HL-60 (cell line): ENCODE measurements at regions not wholly inside any gene's neighbourhood (a gene's known extent, or its start where the extent isn't known, plus 50 kb on each side); places are given as distances from the start of the nearest gene placed in this dataset.

Experiments used
- DNase-seq, 2 experiments: peaks; one replicate each; pipeline ENCODE4 v3.0.0-alpha.2; 2010 to 2020; ENCODE audit warnings: low read depth in 1 of 2, low spot score in 1 of 2
- H3K27ac ChIP-seq: fragments of 250-450 bp; sonication (Bioruptor Pico); replicated peaks from 2 replicates; pipeline ENCODE4 v1.5.1; 2020; ENCODE audit warnings: mild to moderate bottlenecking, moderate library complexity
- H3K27me3 ChIP-seq: fragments of 250-450 bp; sonication (Bioruptor Pico); 2 replicates; pipeline ENCODE4 v1.5.1; 2021; ENCODE audit warnings: mild to moderate bottlenecking, moderate library complexity; ENCODE audit not compliant: insufficient read depth, poor library complexity, severe bottlenecking
- H3K4me3 ChIP-seq: replicated peaks from 2 replicates; pipeline ENCODE4 v1.5.1; 2011; ENCODE audit warnings: mild to moderate bottlenecking, control low read depth, low read length; ENCODE audit not compliant: insufficient read depth
- GABPA ChIP-seq: IDR thresholded peaks from 2 replicates; pipeline ENCODE4 v1.6.1; 2012; ENCODE audit warnings: low read depth
- POLR2AphosphoS5 ChIP-seq: IDR thresholded peaks from 2 replicates; pipeline ENCODE4 v1.6.1; 2012; ENCODE audit warnings: low read depth
- SPI1 ChIP-seq: IDR thresholded peaks from 2 replicates; pipeline ENCODE4 v1.6.1; 2012; ENCODE audit warnings: low read depth, mild to moderate bottlenecking, borderline replicate concordance
- TF ChIP-seq, protein P1 (sequence below): IDR thresholded peaks from one replicate; pipeline ENCODE4 v1.5.1; 2011; ENCODE audit warnings: low read length, control low read depth, inconsistent platforms; ENCODE audit not compliant: insufficient read depth
- TF ChIP-seq, protein P2 (sequence below): IDR thresholded peaks from 2 replicates; pipeline ENCODE4 v1.6.1; 2012; ENCODE audit warnings: low read depth; ENCODE audit not compliant: insufficient replicate concordance

DNA sequence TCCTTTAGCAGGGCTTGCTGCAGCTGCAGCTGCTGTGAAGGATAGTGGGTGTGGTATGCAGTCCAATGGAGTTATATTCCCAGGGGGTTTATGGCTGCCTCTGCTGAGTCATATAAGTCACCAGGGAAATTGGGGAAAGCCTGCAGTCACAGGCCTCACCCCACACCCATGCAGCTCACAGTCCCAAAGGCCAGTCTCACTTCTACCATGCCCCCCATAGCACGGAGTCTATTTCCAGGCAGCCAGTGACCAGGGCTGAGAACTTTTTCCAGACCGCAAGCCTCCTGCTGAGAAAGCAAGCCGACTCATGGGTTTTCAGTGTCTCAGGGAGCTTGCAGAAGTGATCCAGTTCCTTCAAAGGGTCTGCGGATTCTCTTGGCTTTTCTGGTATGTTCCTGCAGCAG lies 322.4 kb upstream of the CLEC14A start:
- Histone ChIP-seq H3K27me3 (no peaks in the 10 kb centered on the region), H3K4me3 (no peak overlapping the region), H3K27ac (no peak overlapping the region)
- TF ChIP-seq SPI1 (no peak), POLR2AphosphoS5 (no peak), GABPA (no peak)
- TF ChIP-seq, protein P1, sequence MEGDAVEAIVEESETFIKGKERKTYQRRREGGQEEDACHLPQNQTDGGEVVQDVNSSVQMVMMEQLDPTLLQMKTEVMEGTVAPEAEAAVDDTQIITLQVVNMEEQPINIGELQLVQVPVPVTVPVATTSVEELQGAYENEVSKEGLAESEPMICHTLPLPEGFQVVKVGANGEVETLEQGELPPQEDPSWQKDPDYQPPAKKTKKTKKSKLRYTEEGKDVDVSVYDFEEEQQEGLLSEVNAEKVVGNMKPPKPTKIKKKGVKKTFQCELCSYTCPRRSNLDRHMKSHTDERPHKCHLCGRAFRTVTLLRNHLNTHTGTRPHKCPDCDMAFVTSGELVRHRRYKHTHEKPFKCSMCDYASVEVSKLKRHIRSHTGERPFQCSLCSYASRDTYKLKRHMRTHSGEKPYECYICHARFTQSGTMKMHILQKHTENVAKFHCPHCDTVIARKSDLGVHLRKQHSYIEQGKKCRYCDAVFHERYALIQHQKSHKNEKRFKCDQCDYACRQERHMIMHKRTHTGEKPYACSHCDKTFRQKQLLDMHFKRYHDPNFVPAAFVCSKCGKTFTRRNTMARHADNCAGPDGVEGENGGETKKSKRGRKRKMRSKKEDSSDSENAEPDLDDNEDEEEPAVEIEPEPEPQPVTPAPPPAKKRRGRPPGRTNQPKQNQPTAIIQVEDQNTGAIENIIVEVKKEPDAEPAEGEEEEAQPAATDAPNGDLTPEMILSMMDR = no peak
- TF ChIP-seq, protein P2, sequence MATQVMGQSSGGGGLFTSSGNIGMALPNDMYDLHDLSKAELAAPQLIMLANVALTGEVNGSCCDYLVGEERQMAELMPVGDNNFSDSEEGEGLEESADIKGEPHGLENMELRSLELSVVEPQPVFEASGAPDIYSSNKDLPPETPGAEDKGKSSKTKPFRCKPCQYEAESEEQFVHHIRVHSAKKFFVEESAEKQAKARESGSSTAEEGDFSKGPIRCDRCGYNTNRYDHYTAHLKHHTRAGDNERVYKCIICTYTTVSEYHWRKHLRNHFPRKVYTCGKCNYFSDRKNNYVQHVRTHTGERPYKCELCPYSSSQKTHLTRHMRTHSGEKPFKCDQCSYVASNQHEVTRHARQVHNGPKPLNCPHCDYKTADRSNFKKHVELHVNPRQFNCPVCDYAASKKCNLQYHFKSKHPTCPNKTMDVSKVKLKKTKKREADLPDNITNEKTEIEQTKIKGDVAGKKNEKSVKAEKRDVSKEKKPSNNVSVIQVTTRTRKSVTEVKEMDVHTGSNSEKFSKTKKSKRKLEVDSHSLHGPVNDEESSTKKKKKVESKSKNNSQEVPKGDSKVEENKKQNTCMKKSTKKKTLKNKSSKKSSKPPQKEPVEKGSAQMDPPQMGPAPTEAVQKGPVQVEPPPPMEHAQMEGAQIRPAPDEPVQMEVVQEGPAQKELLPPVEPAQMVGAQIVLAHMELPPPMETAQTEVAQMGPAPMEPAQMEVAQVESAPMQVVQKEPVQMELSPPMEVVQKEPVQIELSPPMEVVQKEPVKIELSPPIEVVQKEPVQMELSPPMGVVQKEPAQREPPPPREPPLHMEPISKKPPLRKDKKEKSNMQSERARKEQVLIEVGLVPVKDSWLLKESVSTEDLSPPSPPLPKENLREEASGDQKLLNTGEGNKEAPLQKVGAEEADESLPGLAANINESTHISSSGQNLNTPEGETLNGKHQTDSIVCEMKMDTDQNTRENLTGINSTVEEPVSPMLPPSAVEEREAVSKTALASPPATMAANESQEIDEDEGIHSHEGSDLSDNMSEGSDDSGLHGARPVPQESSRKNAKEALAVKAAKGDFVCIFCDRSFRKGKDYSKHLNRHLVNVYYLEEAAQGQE = no peak
- DNase-seq = no peak

DNA sequence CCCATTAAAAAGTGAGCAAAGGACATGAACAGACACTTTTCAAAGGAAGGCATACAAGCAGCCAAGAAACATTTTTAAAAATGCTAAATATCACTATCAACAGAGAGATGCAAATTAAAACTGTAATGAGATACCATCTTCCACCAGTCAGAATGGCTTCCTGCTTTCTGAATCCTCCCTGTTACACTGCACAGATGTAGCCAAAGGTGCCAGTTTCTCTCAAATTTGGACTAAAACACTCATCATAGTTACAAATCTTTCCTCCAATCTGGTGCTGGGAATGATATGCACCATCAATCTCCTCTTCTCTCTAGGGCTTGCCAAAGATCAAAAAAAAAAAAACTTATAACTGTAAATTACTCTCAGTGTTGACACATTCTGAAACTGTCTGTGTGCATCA lies 311.8 kb upstream of the CLEC14A start:
- peaks cover 3% of the 10 kb centered on the region for H3K27me3 ChIP-seq

DNA sequence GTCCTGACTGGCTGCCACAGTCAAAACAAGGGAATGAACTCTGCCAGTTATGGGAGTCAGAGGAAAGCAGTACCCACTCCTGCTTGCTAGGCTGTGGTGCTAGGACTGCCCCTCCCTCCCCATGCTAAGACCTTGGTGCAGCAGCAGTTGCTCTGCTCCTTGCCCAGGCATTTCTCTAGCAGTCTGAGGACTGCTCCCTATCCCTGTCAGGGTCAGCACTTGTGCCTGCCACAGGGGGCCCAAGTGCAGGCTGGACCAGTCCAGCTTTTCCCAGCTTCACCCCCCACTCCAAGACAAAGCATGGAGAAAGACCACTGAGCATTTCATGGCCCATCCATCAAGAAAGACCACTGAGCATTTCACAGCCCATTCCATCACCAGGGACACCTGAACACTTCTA lies 305.8 kb upstream of the CLEC14A start:
- TF ChIP-seq POLR2AphosphoS5 (no peak), SPI1 (no peak), GABPA (no peak)
- TF ChIP-seq, protein P1 = no peak
- TF ChIP-seq, protein P2 = no peak
- Histone ChIP-seq H3K4me3 (no peak overlapping the region), H3K27ac (no peak overlapping the region), H3K27me3 (no peaks in the 10 kb centered on the region)
- DNase-seq = no peak

More for the DNA sequence above, 311.8 kb upstream of the CLEC14A start:
- DNase-seq = no peak
- Histone ChIP-seq H3K4me3 (no peak overlapping the region), H3K27ac (no peak overlapping the region)
- TF ChIP-seq SPI1 = no peak
- TF ChIP-seq, protein P2 = no peak
- TF ChIP-seq, protein P1 = no peak
- no peak for TF ChIP-seq GABPA
- TF ChIP-seq POLR2AphosphoS5 = no peak
